Fibroblast of the aortic adventitia (primary cell): ENCODE measurements at regions not wholly inside any gene's neighbourhood (a gene's known extent, or its start where the extent isn't known, plus 50 kb on each side); places are given as distances from the start of the nearest gene placed in this dataset.

Source experiments
- DNase-seq: peaks from one replicate; pipeline ENCODE4 v3.0.0-alpha.2; 2010; ENCODE audit warnings: low read depth
- H3K4me3 ChIP-seq: 2 replicates; pipeline ENCODE4 v1.5.1; 2011; ENCODE audit warnings: low read depth, mild to moderate bottlenecking, control low read depth, low read length, moderate library complexity
- CTCF ChIP-seq: IDR thresholded peaks from 2 replicates; pipeline ENCODE4 v1.5.1; 2011; ENCODE audit warnings: mild to moderate bottlenecking, low read length, control low read depth, inconsistent platforms; ENCODE audit not compliant: insufficient read depth

GRCh38 chr10:9656386-9656785, 1361.3 kb upstream of the CELF2 start:
- DNase-seq = no peak
- TF ChIP-seq CTCF = no peak

GRCh38 chr10:9656996-9657395, 1360.7 kb upstream of the CELF2 start:
- TF ChIP-seq CTCF = no peak
- H3K4me3 ChIP-seq = no peak overlapping the region
- DNase-seq = no peak

More at GRCh38 chr10:9656386-9656785, 1361.3 kb upstream of the CELF2 start:
- H3K4me3 ChIP-seq = no peak overlapping the region

GRCh38 chr10:9657530-9657929, 1360.1 kb upstream of the CELF2 start:
- TF ChIP-seq CTCF = no peak
- DNase-seq = no peak
- H3K4me3 ChIP-seq = no peak overlapping the region

GRCh38 chr10:9668411-9668810, 1349.3 kb upstream of the CELF2 start:
- DNase-seq = no peak
- H3K4me3 ChIP-seq = no peak overlapping the region
- no peak for TF ChIP-seq CTCF

- H3K4me3 ChIP-seq = no peak overlapping the region
- no peak for TF ChIP-seq CTCF
- DNase-seq = no peak
These were observed 1346.8 kb upstream of the CELF2 start for GRCh38 chr10:9670911-9671310.

- no peak for DNase-seq
- no peak overlapping the region for H3K4me3 ChIP-seq
- no peak for TF ChIP-seq CTCF
These were observed 1336.0 kb upstream of the CELF2 start for GRCh38 chr10:9681655-9682054.

GRCh38 chr10:9682802-9683201, 1334.9 kb upstream of the CELF2 start:
- DNase-seq = no peak
- no peak for TF ChIP-seq CTCF
- no peak overlapping the region for H3K4me3 ChIP-seq
